Stimulated activated CD8-positive, alpha-beta memory T cell treated with anti-CD3 and anti-CD28 coated beads, Interleukin-2, amount 100 ng/mL, for 48 hours (primary cell): ENCODE measurements at regions not wholly inside any gene's neighbourhood (a gene's known extent, or its start where the extent isn't known, plus 50 kb on each side); places are given as distances from the start of the nearest gene placed in this dataset.

Experiments used
- DNase-seq, 2 donors: peaks; one replicate each; pipeline ENCODE4 v3.0.0-alpha.2; 2020; ENCODE audit warnings: low read depth in 2 of 2

DNA sequence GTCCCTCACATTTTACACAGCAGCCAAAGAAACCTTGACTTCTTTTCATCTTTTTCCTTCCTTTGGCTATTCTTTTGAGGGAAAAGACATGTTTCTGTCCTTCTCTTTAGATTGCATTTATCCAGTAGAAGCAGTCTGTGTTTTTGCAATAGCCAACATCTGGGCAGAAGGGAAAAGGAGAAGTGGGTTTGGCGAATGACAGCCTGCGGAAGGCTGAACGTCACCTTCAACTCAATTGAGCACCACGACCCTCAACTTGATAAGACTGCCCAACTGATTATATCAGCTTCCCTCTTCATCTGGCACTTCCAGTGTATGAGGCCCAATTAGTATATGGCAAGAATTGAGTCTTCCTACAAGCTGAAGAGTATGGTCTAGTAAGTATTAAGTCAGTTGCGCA is 1997.6 kb upstream of the WWC1 start:
- DNase-seq: no peak

GRCh38 chr5:166302166-166302565 is 1989.3 kb upstream of the WWC1 start:
- DNase-seq: no peak

DNA sequence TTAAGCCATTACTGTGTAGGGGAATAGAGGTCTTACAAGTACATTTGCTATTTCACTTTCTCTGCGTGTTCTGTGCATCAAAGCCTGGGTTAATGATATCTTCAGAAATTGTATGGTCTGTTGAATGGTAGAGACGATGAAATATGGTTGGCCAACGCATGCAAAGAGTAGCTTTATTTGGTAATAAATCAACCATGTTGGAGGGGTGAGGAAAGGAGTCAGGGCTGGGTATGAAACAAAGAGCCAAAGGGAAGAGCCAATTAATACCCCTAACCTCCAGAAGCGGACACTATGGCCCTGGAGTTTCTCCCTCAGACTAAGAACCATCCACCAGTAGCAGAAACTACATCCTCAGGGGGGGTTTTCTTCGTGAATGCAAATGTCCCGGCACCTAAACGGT is 1974.0 kb upstream of the WWC1 start:
- DNase-seq: no peak

DNA sequence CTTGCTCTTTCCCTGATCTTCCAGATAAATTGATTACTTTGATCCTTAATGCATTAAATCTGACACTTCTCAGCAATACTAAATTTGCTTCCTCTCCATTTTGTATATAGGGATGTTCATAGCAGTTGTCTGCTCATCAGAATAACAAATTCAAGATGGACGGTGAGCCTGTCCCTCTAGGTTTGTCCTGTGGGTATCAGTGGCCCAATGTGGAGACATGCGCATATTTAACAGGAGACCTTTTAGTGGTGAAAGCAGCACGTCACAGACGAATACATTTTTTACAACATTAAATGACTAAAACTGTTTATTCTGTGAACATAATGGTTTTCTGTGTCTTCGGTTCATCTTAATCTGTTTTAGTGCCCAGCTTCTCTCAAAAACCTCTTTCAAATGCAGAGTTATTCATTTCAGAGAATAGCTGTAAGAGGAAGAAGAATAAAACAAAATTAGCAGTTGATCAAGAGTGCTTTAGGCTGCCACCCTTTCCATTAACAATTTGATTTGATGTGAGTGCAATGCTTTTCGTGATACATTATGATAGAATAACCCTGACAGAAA is 1970.4 kb upstream of the WWC1 start:
- DNase-seq: no peak

GRCh38 chr5:166324372-166324771 is 1967.1 kb upstream of the WWC1 start:
- DNase-seq: no peak

GRCh38 chr5:166329149-166329800 is 1962.2 kb upstream of the WWC1 start:
- DNase-seq: no peak

GRCh38 chr5:166330036-166330435 is 1961.4 kb upstream of the WWC1 start:
- DNase-seq: no peak

- DNase-seq: no peak
Measured at GRCh38 chr5:166331521-166331920, 1959.9 kb upstream of the WWC1 start.

GRCh38 chr5:166338801-166339200 is 1952.6 kb upstream of the WWC1 start:
- no peak for DNase-seq

- DNase-seq: no peak
Measured at GRCh38 chr5:166340039-166340438, 1951.4 kb upstream of the WWC1 start.

- DNase-seq: no peak
Measured at GRCh38 chr5:166341740-166342337, 1949.6 kb upstream of the WWC1 start.

DNA sequence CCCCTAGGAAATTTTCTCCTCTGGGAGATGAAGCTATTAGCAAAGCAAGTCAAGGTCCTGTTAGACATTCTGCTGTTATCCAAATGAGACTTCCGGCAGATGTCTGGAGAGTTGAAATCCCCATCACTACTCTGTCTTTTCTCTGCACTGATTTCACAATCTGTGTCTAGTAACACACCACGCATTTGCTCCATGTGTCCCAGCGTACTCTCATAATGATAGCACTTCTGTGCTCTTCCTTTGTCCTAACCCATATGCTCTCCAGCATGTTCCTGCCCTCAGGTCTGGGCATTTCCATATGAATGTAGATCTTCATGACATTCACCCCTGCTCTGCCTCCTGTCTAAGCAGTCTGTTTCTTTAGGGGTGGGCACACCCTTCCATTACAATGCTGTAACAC is 1949.0 kb upstream of the WWC1 start:
- no peak for DNase-seq

- no peak for DNase-seq
Measured at GRCh38 chr5:166346726-166347374, 1944.6 kb upstream of the WWC1 start.

DNA sequence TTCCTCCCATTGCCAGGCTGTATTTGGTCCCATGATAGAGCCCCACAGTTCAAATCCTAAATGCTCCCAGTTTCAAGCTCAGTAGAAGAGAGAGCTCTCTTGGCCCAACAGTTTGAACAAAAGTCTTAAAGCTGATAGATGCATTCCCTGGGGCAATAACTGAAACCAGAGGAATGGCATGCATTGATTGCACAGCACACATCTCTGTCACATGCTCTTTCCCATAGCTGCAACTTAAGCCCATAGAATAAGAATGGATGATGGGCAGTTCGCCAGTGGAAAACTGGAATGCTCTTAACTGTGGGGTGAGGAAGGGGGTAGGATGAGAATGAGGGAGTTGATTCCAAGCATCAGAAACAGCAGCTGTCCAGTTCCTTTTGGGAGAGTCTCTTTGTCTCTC is 1942.4 kb upstream of the WWC1 start:
- no peak for DNase-seq

- DNase-seq: no peak
Measured at GRCh38 chr5:166353580-166353979, 1937.9 kb upstream of the WWC1 start.

DNA sequence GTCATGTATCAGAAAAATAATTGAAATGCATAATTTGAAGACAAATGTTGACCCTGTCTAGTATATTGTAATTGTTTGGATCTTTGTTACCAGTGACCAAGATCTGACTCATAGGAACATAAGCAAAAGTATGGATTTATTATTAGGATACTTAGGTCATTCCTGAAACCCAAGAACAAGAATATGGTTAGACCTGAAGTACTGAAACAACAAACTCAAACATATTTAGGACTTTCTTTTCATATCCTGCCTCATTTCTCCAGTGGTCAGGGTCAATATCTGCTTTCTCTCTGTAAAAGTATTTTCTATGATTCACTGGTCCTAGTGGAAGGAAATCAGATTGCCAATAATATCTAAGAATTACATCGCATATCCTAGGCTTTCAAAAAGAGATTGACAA is 1937.1 kb upstream of the WWC1 start:
- no peak for DNase-seq

GRCh38 chr5:166356096-166356495 is 1935.3 kb upstream of the WWC1 start:
- no peak for DNase-seq

DNA sequence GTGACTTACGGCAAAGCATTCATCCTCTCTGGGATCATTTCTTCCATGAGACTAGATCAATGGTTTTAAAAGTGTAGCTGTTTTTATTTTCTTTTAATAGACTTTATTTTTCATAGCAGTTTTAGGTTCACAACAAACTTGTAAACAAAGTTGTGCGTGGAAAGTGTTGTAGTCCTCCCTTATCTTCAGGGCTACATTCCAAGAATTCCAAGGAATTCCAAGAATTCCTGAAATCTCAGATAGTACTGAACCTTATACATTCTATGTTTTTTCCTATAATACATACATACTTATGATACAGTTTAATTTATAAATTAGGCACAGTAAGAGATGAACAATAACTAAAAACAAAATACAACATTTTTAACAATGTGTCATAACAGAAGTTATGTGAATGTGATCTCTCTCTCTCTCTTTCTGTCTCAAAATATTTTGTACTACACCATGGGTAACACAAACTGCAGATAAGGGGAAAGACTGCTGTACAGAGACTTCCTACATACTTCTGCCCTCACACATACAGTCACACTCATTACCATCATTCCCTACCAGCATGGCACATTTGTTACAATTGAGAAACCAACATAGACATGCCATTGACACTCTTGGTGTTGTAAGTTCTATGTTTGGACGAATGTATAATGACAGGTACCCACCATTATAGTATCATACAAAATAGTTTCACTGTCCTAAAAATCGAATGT is 1933.2 kb upstream of the WWC1 start:
- no peak for DNase-seq

DNA sequence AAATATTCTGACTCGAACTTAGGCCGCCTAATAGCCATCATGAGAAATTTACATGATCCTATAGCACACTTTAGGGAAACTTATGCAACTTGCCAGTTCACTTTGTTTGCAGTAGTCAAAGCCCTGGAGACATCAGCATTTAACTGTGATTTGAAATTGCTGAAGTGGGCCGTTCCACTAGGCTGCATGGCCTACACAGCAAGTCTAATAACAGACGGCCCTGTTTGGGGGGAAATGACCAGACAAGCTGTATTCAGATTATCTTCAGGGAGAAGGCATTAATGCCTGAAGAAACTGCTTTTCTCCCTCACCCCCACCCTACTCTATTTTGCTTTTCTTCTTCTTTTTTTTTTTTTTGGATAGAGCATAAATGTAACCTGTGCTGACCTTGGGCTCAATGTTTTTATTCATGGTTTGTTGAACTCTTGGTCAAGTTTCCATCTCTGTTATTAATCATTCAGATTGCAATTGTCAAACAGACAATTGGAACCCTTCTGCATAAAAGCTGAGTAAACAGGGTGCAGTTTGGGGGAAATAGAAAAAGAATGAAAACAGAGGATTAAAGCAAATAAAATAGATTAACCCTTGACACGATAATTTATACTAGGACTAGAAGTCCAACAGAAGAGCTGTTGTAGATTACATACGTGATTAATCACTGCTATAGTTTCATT is 1928.2 kb upstream of the WWC1 start:
- DNase-seq: no peak

- no peak for DNase-seq
Measured at GRCh38 chr5:166365164-166365563, 1926.3 kb upstream of the WWC1 start.

GRCh38 chr5:166367391-166367790 is 1924.1 kb upstream of the WWC1 start:
- no peak for DNase-seq

GRCh38 chr5:166369346-166369745 is 1922.1 kb upstream of the WWC1 start:
- no peak for DNase-seq
